Transverse colon (tissue), 4 donors: ENCODE measurements at regions not wholly inside any gene's neighbourhood (a gene's known extent, or its start where the extent isn't known, plus 50 kb on each side); places are given as distances from the start of the nearest gene placed in this dataset.

Source experiments
- DNase-seq: peaks from one replicate; pipeline ENCODE4 v3.0.0-alpha.2; 2019
- H3K27ac ChIP-seq, 4 donors: fragments of 200-600 bp; sonication (generic); 2 replicates each; pipeline ENCODE4 v1.5.1; 2016 to 2018; ENCODE audit warnings: inconsistent platforms in 4 of 4
- H3K27me3 ChIP-seq: fragments of 200-600 bp; sonication (generic); 2 replicates; pipeline ENCODE4 v1.5.1; 2017; ENCODE audit warnings: inconsistent platforms
- H3K36me3 ChIP-seq, 4 donors: fragments of 200-600 bp; sonication (generic); 2 replicates each; pipeline ENCODE4 v1.5.1; 2017 to 2019; ENCODE audit warnings: inconsistent platforms in 4 of 4
- H3K4me1 ChIP-seq, 4 donors: fragments of 200-600 bp; sonication (generic); 2 replicates each; pipeline ENCODE4 v1.5.1; 2017 to 2020; ENCODE audit warnings: inconsistent platforms in 4 of 4
- H3K4me3 ChIP-seq, 4 donors: fragments of 200-600 bp; sonication (generic); 1 replicate in 1 of 4; 2 replicates in 3 of 4; pipeline versions ENCODE4 v1.5.1 to v1.6.1; 2017 to 2019; ENCODE audit warnings: inconsistent platforms in 4 of 4
- H3K9me3 ChIP-seq, 2 donors: fragments of 200-600 bp; sonication (generic); 2 replicates each; pipeline ENCODE4 v1.5.1; 2017 to 2019; ENCODE audit warnings: inconsistent platforms in 2 of 2
- EP300 ChIP-seq: sonication (generic); formaldehyde crosslinking; IDR thresholded peaks from one replicate; pipeline ENCODE4 v1.6.1; 2017; ENCODE audit warnings: antibody characterized with exemption, low read depth
- POLR2A ChIP-seq: fragments of 450-650 bp; IDR thresholded peaks from one replicate; pipeline ENCODE4 v1.6.1; 2016; ENCODE audit warnings: antibody characterized with exemption, mild to moderate bottlenecking, moderate library complexity
- POLR2AphosphoS5 ChIP-seq, 3 donors: sonication (generic); formaldehyde crosslinking; IDR thresholded peaks; one replicate each; pipeline ENCODE4 v1.6.1; 2016; ENCODE audit warnings: antibody characterized with exemption in 3 of 3
- WGBS, 2 donors: methylation state at CpG; one replicate each; pipeline ENCODE4 v1.1.5; 2018; ENCODE audit warnings: low coverage in 1 of 2; 5-methylcytosine and 5-hydroxymethylcytosine counted together
- in situ Hi-C, 4 donors: fragments of 200-750 bp; cut with MboI; loops; one replicate each; pipeline versions ENCODE4 v1.15.0 to v1.15.1; 2017; ENCODE audit warnings: low sequenced_read_pairs in 3 of 4, low pct_ligation_motif_present in 1 of 4, low pct_unique_long_range_greater_than_20kb in 1 of 4
- intact Hi-C: fragments of 100-400 bp; cut with DNase I; formaldehyde crosslinking; loops from one replicate; pipeline ENCODE4 v1.15.1; 2023; ENCODE audit warnings: low total_unique reads
- TF ChIP-seq, protein P1 (sequence below), 5 experiments: fragments of 200-600 bp in 3 of 5; fragments of 450-650 bp in 2 of 5; sonication (generic) in 3 of 5; IDR thresholded peaks; 1 replicate in 2 of 5; 2 replicates in 3 of 5; pipeline ENCODE4 v1.5.1; 2016 to 2017; ENCODE audit warnings: antibody characterized with exemption in 5 of 5, inconsistent platforms in 3 of 5, mild to moderate bottlenecking in 2 of 5, moderate library complexity in 1 of 5

DNA sequence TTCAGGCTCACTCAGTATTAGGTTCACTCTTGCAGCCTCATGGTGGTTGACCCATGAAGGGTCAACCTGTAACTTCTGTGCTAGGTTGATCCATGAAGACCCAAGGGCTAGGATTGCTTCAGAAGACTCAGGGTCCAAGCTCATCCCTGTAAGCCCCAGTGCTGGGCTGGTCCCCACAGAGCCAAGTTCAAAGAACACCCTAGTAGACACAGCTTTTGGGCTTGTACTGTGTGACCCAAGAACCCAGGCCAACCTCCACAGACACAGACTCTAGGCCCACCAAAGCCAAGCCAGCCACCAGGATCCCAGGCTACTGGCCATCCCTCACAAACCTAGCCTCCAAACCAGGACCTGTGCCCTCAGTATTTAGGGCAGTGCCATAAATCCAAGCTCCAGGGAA is 1020.6 kb downstream of the SLC16A7 start:
- Histone ChIP-seq H3K4me3 (no peak overlapping the region), H3K9me3 (no peaks in the 10 kb centered on the region), H3K4me1 (no peaks in the 10 kb centered on the region), H3K27ac (no peak overlapping the region), H3K36me3 (no peaks in the 10 kb centered on the region), H3K27me3 (no peaks in the 10 kb centered on the region)
- intact Hi-C loops, result no loop called here
- in situ Hi-C loops, result no loop called here
- no peak for TF ChIP-seq EP300
- no peak for TF ChIP-seq POLR2A
- TF ChIP-seq, protein P1, sequence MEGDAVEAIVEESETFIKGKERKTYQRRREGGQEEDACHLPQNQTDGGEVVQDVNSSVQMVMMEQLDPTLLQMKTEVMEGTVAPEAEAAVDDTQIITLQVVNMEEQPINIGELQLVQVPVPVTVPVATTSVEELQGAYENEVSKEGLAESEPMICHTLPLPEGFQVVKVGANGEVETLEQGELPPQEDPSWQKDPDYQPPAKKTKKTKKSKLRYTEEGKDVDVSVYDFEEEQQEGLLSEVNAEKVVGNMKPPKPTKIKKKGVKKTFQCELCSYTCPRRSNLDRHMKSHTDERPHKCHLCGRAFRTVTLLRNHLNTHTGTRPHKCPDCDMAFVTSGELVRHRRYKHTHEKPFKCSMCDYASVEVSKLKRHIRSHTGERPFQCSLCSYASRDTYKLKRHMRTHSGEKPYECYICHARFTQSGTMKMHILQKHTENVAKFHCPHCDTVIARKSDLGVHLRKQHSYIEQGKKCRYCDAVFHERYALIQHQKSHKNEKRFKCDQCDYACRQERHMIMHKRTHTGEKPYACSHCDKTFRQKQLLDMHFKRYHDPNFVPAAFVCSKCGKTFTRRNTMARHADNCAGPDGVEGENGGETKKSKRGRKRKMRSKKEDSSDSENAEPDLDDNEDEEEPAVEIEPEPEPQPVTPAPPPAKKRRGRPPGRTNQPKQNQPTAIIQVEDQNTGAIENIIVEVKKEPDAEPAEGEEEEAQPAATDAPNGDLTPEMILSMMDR (IDR thresholded peaks at IDR 0.05), result no peak
- no peak for TF ChIP-seq POLR2AphosphoS5 (IDR thresholded peaks at IDR 0.05)
- no peak for DNase-seq

DNA sequence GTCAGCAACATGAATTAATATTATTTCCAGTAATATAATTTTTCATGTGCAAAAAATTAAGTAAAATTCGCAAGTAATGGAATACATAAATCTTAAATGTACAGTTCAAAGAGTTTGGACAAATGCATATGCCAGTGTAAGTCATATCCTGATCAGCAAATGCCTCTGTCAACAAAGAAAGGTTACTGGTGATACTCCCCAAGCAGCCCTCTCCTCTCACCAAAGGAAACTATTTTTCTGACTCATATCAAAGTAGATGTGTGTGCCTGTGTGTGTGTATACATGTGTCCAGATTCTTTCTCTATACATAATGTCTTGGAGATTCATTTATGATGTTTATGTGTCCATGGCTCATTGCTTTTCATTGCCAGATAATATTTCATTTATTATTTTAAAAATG is 1035.0 kb downstream of the SLC16A7 start:
- no peaks in the 10 kb centered on the region for H3K27me3 ChIP-seq
- H3K9me3 ChIP-seq, result no peaks in the 10 kb centered on the region
- in situ Hi-C loops (no loop called here), intact Hi-C loops (no loop called here)
- 63% methylated on average over 1 of the region's 1 CpG for WGBS, 2 donors
- no peak overlapping the region for H3K4me3 ChIP-seq
- H3K36me3 ChIP-seq, result no peaks in the 10 kb centered on the region
- TF ChIP-seq POLR2A, result no peak
- TF ChIP-seq EP300, result no peak
- TF ChIP-seq, protein P1 (IDR thresholded peaks at IDR 0.05), result no peak
- no peak for TF ChIP-seq POLR2AphosphoS5 (IDR thresholded peaks at IDR 0.05)
- DNase-seq, result no peak
- no peak overlapping the region for H3K27ac ChIP-seq
- H3K4me1 ChIP-seq, result no peaks in the 10 kb centered on the region

DNA sequence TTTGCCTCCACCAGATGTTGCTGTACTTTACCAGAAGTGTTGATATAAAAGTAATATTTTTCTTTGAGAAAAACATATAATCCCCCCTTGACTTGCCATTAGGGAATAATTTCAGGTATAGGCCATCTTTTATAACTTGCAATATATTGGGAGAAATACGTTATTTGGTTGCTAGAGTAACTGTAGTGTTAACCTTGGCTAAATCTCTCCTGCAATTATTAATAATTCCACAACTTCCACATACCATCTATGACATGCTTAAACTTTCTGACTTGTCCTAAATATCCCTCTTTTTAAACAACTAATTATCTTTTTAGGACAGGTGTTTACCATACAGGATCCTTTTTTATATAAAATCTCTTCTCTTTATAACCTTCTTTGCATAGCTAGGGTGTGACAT is 1048.2 kb downstream of the SLC16A7 start:
- H3K27ac ChIP-seq, result no peak overlapping the region
- WGBS, 2 donors, result 38 to 47% methylated on average over 1 of the region's 1 CpG
- DNase-seq, result no peak
- no peaks in the 10 kb centered on the region for H3K36me3 ChIP-seq
- H3K27me3 ChIP-seq, result no peaks in the 10 kb centered on the region
- peaks cover 0 to 4% of the 10 kb centered on the region in 2 donors for H3K9me3 ChIP-seq
- no peak for TF ChIP-seq POLR2AphosphoS5 (IDR thresholded peaks at IDR 0.05)
- TF ChIP-seq, protein P1 (IDR thresholded peaks at IDR 0.05), result no peak
- no peak for TF ChIP-seq EP300
- TF ChIP-seq POLR2A, result no peak
- in situ Hi-C loops, result no loop called here
- intact Hi-C loops, result no loop called here
- H3K4me1 ChIP-seq, result no peaks in the 10 kb centered on the region
- H3K4me3 ChIP-seq, result no peak overlapping the region

DNA sequence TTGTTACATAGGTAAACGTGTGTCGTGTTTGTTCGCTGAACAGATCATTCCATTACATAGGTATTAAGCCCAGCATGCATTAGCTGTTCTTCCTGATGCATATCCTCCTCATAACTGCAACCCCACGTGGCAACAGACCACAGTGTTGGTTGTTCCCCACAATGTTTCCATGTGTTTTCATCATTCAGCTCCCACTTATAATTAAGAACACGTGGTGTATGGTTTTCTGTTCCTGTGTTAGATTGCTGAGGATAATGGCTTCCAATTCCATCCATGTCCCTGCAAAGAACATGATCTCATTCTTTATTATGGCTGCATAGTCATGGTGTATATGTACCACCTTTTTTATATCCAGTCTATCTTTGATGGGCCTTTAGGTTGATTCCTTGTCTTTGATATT is 1071.1 kb downstream of the SLC16A7 start:
- in situ Hi-C loops, result no loop called here
- TF ChIP-seq POLR2AphosphoS5 (IDR thresholded peaks at IDR 0.05) (no peak), POLR2A (no peak), EP300 (no peak)
- TF ChIP-seq, protein P1 (IDR thresholded peaks at IDR 0.05), result no peak
- no peak for DNase-seq
- intact Hi-C loops, result no loop called here
- Histone ChIP-seq H3K27me3 (no peaks in the 10 kb centered on the region), H3K9me3 (no peaks in the 10 kb centered on the region), H3K4me3 (no peak overlapping the region), H3K27ac (no peak overlapping the region), H3K36me3 (no peaks in the 10 kb centered on the region), H3K4me1 (no peaks in the 10 kb centered on the region)
- WGBS, 2 donors, result 74 to 77% methylated on average over 5 of the region's 5 CpGs
